IMR-90 (cell line): ENCODE measurements at regions not wholly inside any gene's neighbourhood (a gene's known extent, or its start where the extent isn't known, plus 50 kb on each side); places are given as distances from the start of the nearest gene placed in this dataset.
A peak's percentile ranks its signal among the peaks of the same experiment; 100 is the strongest.

ENCODE experiments used
- ATAC-seq: fragments of 200-7000 bp; cut with Tn5 transposase; 2 replicates; pipeline ENCODE4 v1.9.1; 2020; ENCODE audit warnings: low read depth, mild to moderate bottlenecking, moderate library complexity
- BruUV-seq: library from RNA; stranded (reverse); fragments of 400-500 nt; replicated peaks from 2 replicates; lab custom pipeline; 2021; lab: Mats Ljungman, UMichigan
- CTCF ChIA-PET: fragments of 300-600 bp; formaldehyde crosslinking; extraction: SDS; loops from one replicate; lab custom pipeline; 2021; ENCODE audit warnings: antibody characterized with exemption; lab: Yijun Ruan, JAX
- POLR2A ChIA-PET: fragments of 300-600 bp; sonication (Branson Sonifier 250); formaldehyde crosslinking; loops from one replicate; lab custom pipeline; 2022; ENCODE audit warnings: antibody characterized with exemption; ENCODE audit not compliant: unreplicated experiment; lab: Charles Lee
- DNase-seq: peaks from one replicate; pipeline ENCODE4 v3.0.0; 2013
- H2AFZ ChIP-seq: replicated peaks from 2 replicates; pipeline ENCODE3; 2013; ENCODE audit warnings: low read length, mild to moderate bottlenecking; ENCODE audit not compliant: poor library complexity
- H2AK5ac ChIP-seq: 2 replicates; pipeline ENCODE4 v1.6.1; 2013; ENCODE audit warnings: low read depth, low read length, inconsistent platforms
- H2AK9ac ChIP-seq: replicated peaks from 2 replicates; pipeline ENCODE3; 2013; ENCODE audit warnings: mild to moderate bottlenecking, low read depth, low read length, moderate library complexity; ENCODE audit not compliant: poor library complexity
- H2BK120ac ChIP-seq: 2 replicates; pipeline ENCODE4 v1.6.1; 2013; ENCODE audit warnings: low read depth, low read length, inconsistent platforms
- H2BK15ac ChIP-seq: 3 replicates; pipeline ENCODE4 v1.6.1; 2013; ENCODE audit warnings: low read depth, low read length, inconsistent platforms
- H2BK20ac ChIP-seq: 2 replicates; pipeline ENCODE4 v1.6.1; 2013; ENCODE audit warnings: low read depth, mild to moderate bottlenecking, inconsistent platforms, low read length, moderate library complexity
- H2BK5ac ChIP-seq: 2 replicates; pipeline ENCODE4 v1.6.1; 2013; ENCODE audit warnings: mild to moderate bottlenecking, low read depth, low read length, inconsistent platforms; ENCODE audit not compliant: poor library complexity, severe bottlenecking
- H3K14ac ChIP-seq: replicated peaks from 2 replicates; pipeline ENCODE4 v1.6.1; 2013; ENCODE audit warnings: low read depth, low read length, inconsistent platforms
- H3K18ac ChIP-seq: 2 replicates; pipeline ENCODE4 v1.6.1; 2013; ENCODE audit warnings: low read depth, low read length, control low read depth
- H3K23ac ChIP-seq: 2 replicates; pipeline ENCODE4 v1.6.1; 2013; ENCODE audit warnings: low read depth, low read length, inconsistent platforms
- H3K27ac ChIP-seq: 2 replicates; pipeline ENCODE4 v1.5.1; 2013; ENCODE audit warnings: mild to moderate bottlenecking, control low read depth, low read length; ENCODE audit not compliant: insufficient read depth
- H3K27me3 ChIP-seq: 2 replicates; pipeline ENCODE4 v1.6.1; 2013; ENCODE audit warnings: low read length; ENCODE audit not compliant: control insufficient read depth, insufficient read depth
- H3K36me3 ChIP-seq: 2 replicates; pipeline ENCODE4 v1.6.1; 2013; ENCODE audit warnings: low read length, mixed read lengths; ENCODE audit not compliant: control insufficient read depth, insufficient read depth
- H3K4ac ChIP-seq: 2 replicates; pipeline ENCODE4 v1.6.1; 2013; ENCODE audit warnings: low read depth, low read length, inconsistent platforms
- H3K4me1 ChIP-seq: 2 replicates; pipeline ENCODE4 v1.6.1; 2013; ENCODE audit warnings: low read length, mixed read lengths; ENCODE audit not compliant: control insufficient read depth, insufficient read depth
- H3K4me2 ChIP-seq: 2 replicates; pipeline ENCODE4 v1.6.1; 2013; ENCODE audit warnings: low read depth, mild to moderate bottlenecking, control low read depth, low read length, moderate library complexity
- H3K4me3 ChIP-seq: 2 replicates; pipeline ENCODE4 v1.5.1; 2013; ENCODE audit warnings: low read depth, mild to moderate bottlenecking, control low read depth, low read length, moderate library complexity; ENCODE audit not compliant: insufficient read depth
- H3K56ac ChIP-seq: 2 replicates; pipeline ENCODE4 v1.6.1; 2013; ENCODE audit warnings: low read length, inconsistent platforms; ENCODE audit not compliant: insufficient read depth; ENCODE audit errors: extremely low read depth
- H3K79me1 ChIP-seq, 2 experiments: 2 replicates each; pipeline ENCODE4 v1.6.1; 2013; ENCODE audit warnings: low read length in 2 of 2, inconsistent platforms in 1 of 2, low read depth in 1 of 2
- H3K9ac ChIP-seq: 2 replicates; pipeline ENCODE4 v1.6.1; 2013; ENCODE audit warnings: low read depth, low read length, control low read depth
- H3K9me1 ChIP-seq: 2 replicates; pipeline ENCODE4 v1.6.1; 2013; ENCODE audit warnings: low read length, inconsistent platforms; ENCODE audit not compliant: insufficient read depth
- H3K9me3 ChIP-seq: 2 replicates; pipeline ENCODE4 v1.6.1; 2013; ENCODE audit warnings: low read length; ENCODE audit not compliant: control insufficient read depth, insufficient read depth
- H4K20me1 ChIP-seq: 2 replicates; pipeline ENCODE4 v1.6.1; 2013; ENCODE audit warnings: low read length, inconsistent platforms; ENCODE audit not compliant: insufficient read depth
- H4K5ac ChIP-seq: 2 replicates; pipeline ENCODE4 v1.6.1; 2013; ENCODE audit warnings: mild to moderate bottlenecking, low read depth, low read length, control low read depth
- H4K8ac ChIP-seq, 2 experiments: 2 replicates each; pipeline ENCODE4 v1.6.1; 2013; ENCODE audit warnings: low read depth in 2 of 2, low read length in 2 of 2, control low read depth in 1 of 2, inconsistent platforms in 1 of 2
- H4K91ac ChIP-seq: 2 replicates; pipeline ENCODE4 v1.6.1; 2013; ENCODE audit warnings: low read depth, low read length, inconsistent platforms; ENCODE audit not compliant: insufficient read depth
- BHLHE40 ChIP-seq: fragments of 150-350 bp; IDR thresholded peaks from 2 replicates; pipeline ENCODE4 v1.6.1; 2016; ENCODE audit warnings: mild to moderate bottlenecking, low read depth, low read length
- CEBPB ChIP-seq: IDR thresholded peaks from 2 replicates; pipeline ENCODE4 v1.6.1; 2012; ENCODE audit warnings: low read depth, low read length, improper control_type of control experiment
- CHD1 ChIP-seq: IDR thresholded peaks from 2 replicates; pipeline ENCODE4 v1.6.1; 2012; ENCODE audit warnings: low read depth, low read length, improper control_type of control experiment
- CTCF ChIP-seq: conservative IDR thresholded peaks from 2 replicates; pipeline ENCODE4 v1.5.1; 2012; ENCODE audit warnings: mild to moderate bottlenecking, low read depth, low read length, improper control_type of control experiment
- FOS ChIP-seq: fragments of 150-350 bp; IDR thresholded peaks from 2 replicates; pipeline ENCODE4 v1.6.1; 2016; ENCODE audit warnings: low read depth, low read length
- MAFK ChIP-seq: IDR thresholded peaks from 2 replicates; pipeline ENCODE4 v1.6.1; 2012; ENCODE audit warnings: low read depth, low read length, improper control_type of control experiment
- MAZ ChIP-seq: IDR thresholded peaks from 2 replicates; pipeline ENCODE4 v1.6.1; 2012; ENCODE audit warnings: low read depth, mild to moderate bottlenecking, low read length, improper control_type of control experiment, moderate library complexity, borderline replicate concordance
- MXI1 ChIP-seq: IDR thresholded peaks from 2 replicates; pipeline ENCODE4 v1.6.1; 2012; ENCODE audit warnings: low read depth, mild to moderate bottlenecking, low read length, moderate library complexity, borderline replicate concordance
- POLR2A ChIP-seq: IDR thresholded peaks from 2 replicates; pipeline ENCODE4 v1.6.1; 2012; ENCODE audit warnings: mild to moderate bottlenecking, low read depth, low read length
- RAD21 ChIP-seq: IDR thresholded peaks from 2 replicates; pipeline ENCODE4 v1.6.1; 2012; ENCODE audit warnings: low read length, improper control_type of control experiment
- RCOR1 ChIP-seq: IDR thresholded peaks from 2 replicates; pipeline ENCODE4 v1.6.1; 2012; ENCODE audit warnings: mild to moderate bottlenecking, low read length, improper control_type of control experiment; ENCODE audit not compliant: insufficient replicate concordance
- RFX5 ChIP-seq: IDR thresholded peaks from 2 replicates; pipeline ENCODE4 v1.8.0; 2012; ENCODE audit warnings: low read depth, mild to moderate bottlenecking, low read length, moderate library complexity
- SMC3 ChIP-seq: fragments of 150-350 bp; IDR thresholded peaks from 2 replicates; pipeline ENCODE4 v1.6.1; 2016; ENCODE audit warnings: low read depth, mild to moderate bottlenecking, antibody characterized with exemption, low read length, moderate library complexity
- WGBS, 2 experiments: methylation state at CpG; one replicate each; pipeline versions ENCODE4 v1.1.5 to v1.1.7; 2013; ENCODE audit warnings: missing lambda C conversion rate in 2 of 2; ENCODE audit not compliant: insufficient read length in 1 of 2; ENCODE audit errors: extremely low coverage in 2 of 2; 5-methylcytosine and 5-hydroxymethylcytosine counted together
- dilution Hi-C: fragments of 300-500 bp; cut with HindIII; formaldehyde crosslinking; loops from one replicate; pipeline ENCODE4 v1.14.3; 2018; ENCODE audit warnings: low sequenced_read_pairs; ENCODE audit not compliant: unreplicated experiment
- in situ Hi-C: fragments of 300-500 bp; cut with MboI; formaldehyde crosslinking; loops from 3 replicates; pipeline ENCODE4 v1.14.3; 2019; ENCODE audit warnings: low sequenced_read_pairs, inconsistent platforms, mixed read lengths
- intact Hi-C: fragments of 100-400 bp; cut with micrococcal nuclease; formaldehyde crosslinking; loops from 2 replicates; pipeline ENCODE4 v1.10.0; 2022
- TF ChIP-seq, protein P1 (sequence below): fragments of 150-350 bp; IDR thresholded peaks from 2 replicates; pipeline ENCODE4 v1.6.1; 2016; ENCODE audit warnings: low read depth, mild to moderate bottlenecking, low read length, moderate library complexity, borderline replicate concordance
- TF ChIP-seq, protein P2 (sequence below): fragments of 150-350 bp; IDR thresholded peaks from 2 replicates; pipeline ENCODE4 v1.6.1; 2017; ENCODE audit warnings: mild to moderate bottlenecking, antibody characterized with exemption, low read length, low read depth

- Histone ChIP-seq H3K14ac (no peak overlapping the region), H3K4me3 (no peak overlapping the region), H2AK5ac (no peak overlapping the region), H3K9me1 (no peaks in the 10 kb centered on the region), H3K4me1 (no peaks in the 10 kb centered on the region), H2AK9ac (no peak overlapping the region), H3K23ac (no peak overlapping the region), H2BK5ac (no peak overlapping the region), H2BK15ac (no peak overlapping the region), H4K20me1 (no peaks in the 10 kb centered on the region), H4K5ac (no peak overlapping the region), H3K27me3 (no peaks in the 10 kb centered on the region), H2AFZ (no peak overlapping the region), H3K79me1 (no peaks in the 10 kb centered on the region), H4K91ac (no peak overlapping the region), H3K27ac (no peak overlapping the region), H4K8ac (no peak overlapping the region), H3K36me3 (no peaks in the 10 kb centered on the region), H3K9ac (no peak overlapping the region), H3K56ac (no peak overlapping the region), H2BK20ac (no peak overlapping the region), H3K4me2 (no peak overlapping the region), H3K9me3 (no peaks in the 10 kb centered on the region), H3K4ac (no peak overlapping the region), H3K18ac (no peak overlapping the region), H2BK120ac (no peak overlapping the region)
- in situ Hi-C loops = no loop called here
- intact Hi-C loops = no loop called here
- dilution Hi-C loops = no loop called here
- TF ChIP-seq, protein P1, sequence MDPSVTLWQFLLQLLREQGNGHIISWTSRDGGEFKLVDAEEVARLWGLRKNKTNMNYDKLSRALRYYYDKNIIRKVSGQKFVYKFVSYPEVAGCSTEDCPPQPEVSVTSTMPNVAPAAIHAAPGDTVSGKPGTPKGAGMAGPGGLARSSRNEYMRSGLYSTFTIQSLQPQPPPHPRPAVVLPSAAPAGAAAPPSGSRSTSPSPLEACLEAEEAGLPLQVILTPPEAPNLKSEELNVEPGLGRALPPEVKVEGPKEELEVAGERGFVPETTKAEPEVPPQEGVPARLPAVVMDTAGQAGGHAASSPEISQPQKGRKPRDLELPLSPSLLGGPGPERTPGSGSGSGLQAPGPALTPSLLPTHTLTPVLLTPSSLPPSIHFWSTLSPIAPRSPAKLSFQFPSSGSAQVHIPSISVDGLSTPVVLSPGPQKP = no peak
- TF ChIP-seq RCOR1 = no peak
- no peak for TF ChIP-seq CEBPB
- no peak for TF ChIP-seq MAFK
- no peak for TF ChIP-seq RFX5
- no peak for TF ChIP-seq FOS
- TF ChIP-seq MAZ = no peak
- TF ChIP-seq MXI1 = no peak
- no peak for TF ChIP-seq POLR2A
- no peak for TF ChIP-seq SMC3
- no peak for TF ChIP-seq BHLHE40
- no peak for TF ChIP-seq RAD21
- no peak for TF ChIP-seq CHD1
- no peak for TF ChIP-seq CTCF
- TF ChIP-seq, protein P2, sequence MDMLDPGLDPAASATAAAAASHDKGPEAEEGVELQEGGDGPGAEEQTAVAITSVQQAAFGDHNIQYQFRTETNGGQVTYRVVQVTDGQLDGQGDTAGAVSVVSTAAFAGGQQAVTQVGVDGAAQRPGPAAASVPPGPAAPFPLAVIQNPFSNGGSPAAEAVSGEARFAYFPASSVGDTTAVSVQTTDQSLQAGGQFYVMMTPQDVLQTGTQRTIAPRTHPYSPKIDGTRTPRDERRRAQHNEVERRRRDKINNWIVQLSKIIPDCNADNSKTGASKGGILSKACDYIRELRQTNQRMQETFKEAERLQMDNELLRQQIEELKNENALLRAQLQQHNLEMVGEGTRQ = no peak
- POLR2A ChIA-PET = no interaction called here
- ATAC-seq (peak; percentile 78), DNase-seq (peak; percentile 90)
- WGBS, 2 experiments = 0% methylated on average over 2 of the region's 2 CpGs; no CpG with 5 or more reads in 1 of the 2 experiments
- no TSS peak for BruUV-seq
- CTCF ChIA-PET = no interaction called here
Observed at GRCh38 chr2:186349508-186349907, 136.6 kb upstream of the ZC3H15 start.
